HUES6 (cell line): ENCODE measurements at regions not wholly inside any gene's neighbourhood (a gene's known extent, or its start where the extent isn't known, plus 50 kb on each side); places are given as distances from the start of the nearest gene placed in this dataset.
"Not testable (repeated sequence)": the region's sequence is repeated elsewhere in the genome, so short reads cannot be mapped to it uniquely, and the experiment has no call there.

Experiments used
- H3K27ac ChIP-seq: 2 replicates; pipeline ENCODE4 v1.7.0; 2013; ENCODE audit warnings: low read depth, mild to moderate bottlenecking, low read length, inconsistent platforms
- H3K27me3 ChIP-seq: 2 replicates; pipeline ENCODE4 v1.6.1; 2013; ENCODE audit warnings: low read length; ENCODE audit not compliant: control insufficient read depth, insufficient read depth
- H3K36me3 ChIP-seq: 2 replicates; pipeline ENCODE4 v1.6.1; 2013; ENCODE audit warnings: low read length; ENCODE audit not compliant: control insufficient read depth, insufficient read depth
- H3K4me1 ChIP-seq: 2 replicates; pipeline ENCODE4 v1.6.1; 2013; ENCODE audit warnings: low read length; ENCODE audit not compliant: control insufficient read depth, insufficient read depth
- H3K4me3 ChIP-seq: 2 replicates; pipeline ENCODE4 v1.5.1; 2013; ENCODE audit warnings: low read depth, low read length
- H3K9ac ChIP-seq: one replicate; pipeline ENCODE4 v1.6.1; 2013; ENCODE audit warnings: mild to moderate bottlenecking, low read length
- H3K9me3 ChIP-seq: 2 replicates; pipeline ENCODE4 v1.6.1; 2013; ENCODE audit warnings: low read depth, low read length; ENCODE audit not compliant: control insufficient read depth, insufficient read depth

GRCh38 chr2:31698722-31699121 lies 118.0 kb upstream of the SRD5A2 start:
- H3K9ac ChIP-seq: no peak overlapping the region
- H3K27ac ChIP-seq: no peak overlapping the region
- H3K27me3 ChIP-seq: no peaks in the 10 kb centered on the region; the same call in 1 of the 2 replicates
- H3K36me3 ChIP-seq: no peaks in the 10 kb centered on the region
- no peaks in the 10 kb centered on the region for H3K4me1 ChIP-seq
- no peak overlapping the region for H3K4me3 ChIP-seq
- peaks cover 47% of the 10 kb centered on the region for H3K9me3 ChIP-seq

- no peaks in the 10 kb centered on the region for H3K4me1 ChIP-seq
- no peaks in the 10 kb centered on the region for H3K27me3 ChIP-seq
- no peak overlapping the region for H3K27ac ChIP-seq
- no peak overlapping the region for H3K4me3 ChIP-seq
- no peaks in the 10 kb centered on the region for H3K36me3 ChIP-seq
- H3K9me3 ChIP-seq: peaks cover 72% of the 10 kb centered on the region
- H3K9ac ChIP-seq: no peak overlapping the region
These were observed 115.3 kb upstream of the SRD5A2 start for GRCh38 chr2:31696068-31696467.

- no peaks in the 10 kb centered on the region for H3K27me3 ChIP-seq
- no peak overlapping the region for H3K4me3 ChIP-seq
- H3K9me3 ChIP-seq: peaks cover 83% of the 10 kb centered on the region
- H3K4me1 ChIP-seq: no peaks in the 10 kb centered on the region
- no peak overlapping the region for H3K27ac ChIP-seq
- H3K9ac ChIP-seq: no peak overlapping the region
- H3K36me3 ChIP-seq: no peaks in the 10 kb centered on the region
These were observed 113.7 kb upstream of the SRD5A2 start for GRCh38 chr2:31694444-31694843.

GRCh38 chr2:31693882-31694281 lies 113.1 kb upstream of the SRD5A2 start:
- no peak overlapping the region for H3K4me3 ChIP-seq
- peaks cover 88% of the 10 kb centered on the region for H3K9me3 ChIP-seq
- no peaks in the 10 kb centered on the region for H3K36me3 ChIP-seq
- H3K4me1 ChIP-seq: no peaks in the 10 kb centered on the region
- no peak overlapping the region for H3K27ac ChIP-seq
- no peaks in the 10 kb centered on the region for H3K27me3 ChIP-seq
- no peak overlapping the region for H3K9ac ChIP-seq

- Histone ChIP-seq H3K27ac (no peak overlapping the region), H3K9me3 (peaks cover 78% of the 10 kb centered on the region), H3K4me1 (no peaks in the 10 kb centered on the region)
These were observed 107.5 kb upstream of the SRD5A2 start for GRCh38 chr2:31688282-31688681.

GRCh38 chr2:31683506-31683905 lies 102.8 kb upstream of the SRD5A2 start:
- H3K4me1 ChIP-seq, H3K27me3 ChIP-seq, H3K27ac ChIP-seq, H3K9ac ChIP-seq, H3K4me3 ChIP-seq, H3K36me3 ChIP-seq: not testable (repeated sequence)
- peaks cover 36% of the 10 kb centered on the region for H3K9me3 ChIP-seq

More at GRCh38 chr2:31688282-31688681, 107.5 kb upstream of the SRD5A2 start:
- Histone ChIP-seq H3K27me3 (no peaks in the 10 kb centered on the region), H3K36me3 (no peaks in the 10 kb centered on the region), H3K9ac (no peak overlapping the region), H3K4me3 (no peak overlapping the region)

GRCh38 chr2:31675485-31675901 lies 94.8 kb upstream of the SRD5A2 start:
- Histone ChIP-seq H3K36me3 (no peaks in the 10 kb centered on the region), H3K4me3 (0 out of 2 replicates have a peak overlapping the region, but pooled peaks have one; percentile 3), H3K9me3 (no peaks in the 10 kb centered on the region; the same call in 1 of the 2 replicates), H3K27me3 (no peaks in the 10 kb centered on the region), H3K9ac (no peak overlapping the region), H3K27ac (no peak overlapping the region), H3K4me1 (peaks cover 11% of the 10 kb centered on the region; the same call in 1 of the 2 replicates)

- Histone ChIP-seq H3K4me1 (peaks cover 11% of the 10 kb centered on the region; the same call in 1 of the 2 replicates), H3K36me3 (no peaks in the 10 kb centered on the region), H3K27me3 (no peaks in the 10 kb centered on the region), H3K9ac (no peak overlapping the region), H3K27ac (no peak overlapping the region), H3K9me3 (no peaks in the 10 kb centered on the region; the same call in 1 of the 2 replicates), H3K4me3 (no peak overlapping the region)
These were observed 93.7 kb upstream of the SRD5A2 start for GRCh38 chr2:31674446-31674845.

GRCh38 chr2:31666878-31667277 lies 86.1 kb upstream of the SRD5A2 start:
- no peaks in the 10 kb centered on the region for H3K4me1 ChIP-seq
- no peak overlapping the region for H3K27ac ChIP-seq
- H3K36me3 ChIP-seq: no peaks in the 10 kb centered on the region
- H3K27me3 ChIP-seq: no peaks in the 10 kb centered on the region
- no peak overlapping the region for H3K9ac ChIP-seq
- H3K9me3 ChIP-seq: no peaks in the 10 kb centered on the region
- no peak overlapping the region for H3K4me3 ChIP-seq

GRCh38 chr2:31664949-31665724 lies 84.4 kb upstream of the SRD5A2 start:
- H3K9ac ChIP-seq: no peak overlapping the region
- no peaks in the 10 kb centered on the region for H3K36me3 ChIP-seq
- H3K9me3 ChIP-seq: no peaks in the 10 kb centered on the region
- no peak overlapping the region for H3K27ac ChIP-seq
- no peaks in the 10 kb centered on the region for H3K4me1 ChIP-seq
- no peaks in the 10 kb centered on the region for H3K27me3 ChIP-seq
- H3K4me3 ChIP-seq: no peak overlapping the region

- Histone ChIP-seq H3K9me3 (no peaks in the 10 kb centered on the region), H3K9ac (no peak overlapping the region), H3K27me3 (peaks cover 2% of the 10 kb centered on the region; the same call in 1 of the 2 replicates), H3K36me3 (no peaks in the 10 kb centered on the region), H3K4me1 (no peaks in the 10 kb centered on the region), H3K4me3 (no peak overlapping the region), H3K27ac (no peak overlapping the region)
These were observed 80.1 kb upstream of the SRD5A2 start for GRCh38 chr2:31660812-31661335.
